ENCODE measurements at regions not wholly inside any gene's neighbourhood (a gene's known extent, or its start where the extent isn't known, plus 50 kb on each side); places are given as distances from the start of the nearest gene placed in this dataset.

GRCh38 chr1:221987860-221988520, 246.1 kb upstream of the DUSP10 start:
- POLR2A ChIA-PET (ENCODE audit: partially characterized antibody): no interaction called here
- H3K27ac ChIP-seq (ENCODE audit: low read depth, low read length): no peak overlapping the region

More at GRCh38 chr1:221987860-221988520, 246.1 kb upstream of the DUSP10 start:
- H4K8ac ChIP-seq (ENCODE audit: extremely low read depth, insufficient read depth, low read length): no peak overlapping the region
- no peak overlapping the region for H2AK5ac ChIP-seq (ENCODE audit: low read depth, low read length)
- H3K9ac ChIP-seq (replicated peaks in 1 of 4; ENCODE audit: extremely low read depth in 1 of 4, low read depth in 3 of 4, low read length in 3 of 4): no peak overlapping the region
- no peak for FAIRE-seq
- H3K14ac ChIP-seq (ENCODE audit: insufficient read length): no peak overlapping the region
- TF ChIP-seq BACH1 (IDR thresholded peaks at IDR 0.05; ENCODE audit: low read length): no peak
- TF ChIP-seq CHD2 (IDR thresholded peaks at IDR 0.05; ENCODE audit: low read length): no peak
- no peak for TF ChIP-seq CBX5 (IDR thresholded peaks at IDR 0.05; ENCODE audit: low read depth, low read length)
- no peak overlapping the region for H3K56ac ChIP-seq (replicated peaks; ENCODE audit: insufficient read length, low read depth, low read length)
- H3K27me3 ChIP-seq (replicated peaks in 1 of 4; ENCODE audit: control insufficient read depth in 3 of 4, extremely low read depth in 1 of 4, insufficient read depth in 3 of 4, low read length in 3 of 4): no peaks in the 10 kb centered on the region
- H2BK15ac ChIP-seq (ENCODE audit: low read length): no peak overlapping the region
- no peak overlapping the region for H2BK5ac ChIP-seq (ENCODE audit: low read depth, low read length)
- no peak overlapping the region for H3K4me2 ChIP-seq (ENCODE audit: insufficient read depth in 1 of 2, low read depth in 2 of 2, low read length in 2 of 2)
- H3K9me3 ChIP-seq (ENCODE audit: insufficient read depth in 2 of 2, low read depth in 1 of 2, low read length in 1 of 2): no peaks in the 10 kb centered on the region
- no peaks in the 10 kb centered on the region for H3K23me2 ChIP-seq (ENCODE audit: low read depth, low read length)
- H3K4ac ChIP-seq (replicated peaks; ENCODE audit: insufficient read length, low read depth, low read length): no peak overlapping the region
- no peaks in the 10 kb centered on the region for H3K79me1 ChIP-seq (ENCODE audit: low read depth, low read length)
- no peak overlapping the region for H3K4me3 ChIP-seq (ENCODE audit: extremely low read depth in 1 of 4, insufficient read depth in 2 of 4, low read depth in 3 of 4, low read length in 4 of 4)
- no peak overlapping the region for H2BK120ac ChIP-seq (replicated peaks; ENCODE audit: low read depth, low read length)
- peaks cover 0 to 2% (median 0%) of the 10 kb centered on the region in 4 experiments; a peak in 1 of 7 replicates for H3K4me1 ChIP-seq (replicated peaks in 1 of 4; ENCODE audit: control insufficient read depth in 3 of 4, insufficient read depth in 4 of 4, low read length in 3 of 4)
- H2BK12ac ChIP-seq (ENCODE audit: low read depth, low read length): no peak overlapping the region
- no peak overlapping the region for H3K23ac ChIP-seq (ENCODE audit: insufficient read length)
- H2BK20ac ChIP-seq (ENCODE audit: low read length): no peak overlapping the region
- no peak overlapping the region for H2AFZ ChIP-seq (ENCODE audit: low read length)
- no peak overlapping the region for H4K5ac ChIP-seq (ENCODE audit: insufficient read length, low read depth, low read length)
- no peaks in the 10 kb centered on the region for H4K20me1 ChIP-seq (replicated peaks in 1 of 2; ENCODE audit: control insufficient read depth in 1 of 2, insufficient read depth in 2 of 2, low read length in 2 of 2)
- no peak for DNase-seq (ENCODE audit: low read depth in 1 of 2, low spot score in 2 of 2)
- H3K79me2 ChIP-seq (ENCODE audit: control insufficient read depth in 1 of 2, insufficient read depth in 2 of 2, low read length in 2 of 2): no peaks in the 10 kb centered on the region
- no peak overlapping the region for H3K18ac ChIP-seq (ENCODE audit: extremely low read depth, low read length)
- CTCF ChIA-PET (ENCODE audit: partially characterized antibody): interaction anchor here (1.1 kb wide), 1 partner anchor 8 kb away, joined by 5 read pairs; no protein-coding TSS in a partner anchor
- H4K91ac ChIP-seq (replicated peaks; ENCODE audit: insufficient read length, low read length): no peak overlapping the region
- no peaks in the 10 kb centered on the region for H3K36me3 ChIP-seq (ENCODE audit: control insufficient read depth in 2 of 4, insufficient read depth in 4 of 4, low read length in 3 of 4)
- WGBS, 2 experiments (ENCODE audit: extremely low coverage in 1 of 2, insufficient coverage in 1 of 2, insufficient read length in 1 of 2, insufficient replicate concordance in 2 of 2, low coverage in 1 of 2, low lambda C conversion rate in 2 of 2, missing lambda C conversion rate in 1 of 2): 91% methylated on average over 6 of the region's 6 CpGs; no CpG with 5 or more reads in 1 of the 2 experiments

All from H1 (cell line).